ENCODE measurements at regions not wholly inside any gene's neighbourhood (a gene's known extent, or its start where the extent isn't known, plus 50 kb on each side); places are given as distances from the start of the nearest gene placed in this dataset.

- TF ChIP-seq EZH2 (IDR thresholded peaks at IDR 0.05; ENCODE audit: low read length, missing control alignments): no peak
- TF ChIP-seq, protein P1, sequence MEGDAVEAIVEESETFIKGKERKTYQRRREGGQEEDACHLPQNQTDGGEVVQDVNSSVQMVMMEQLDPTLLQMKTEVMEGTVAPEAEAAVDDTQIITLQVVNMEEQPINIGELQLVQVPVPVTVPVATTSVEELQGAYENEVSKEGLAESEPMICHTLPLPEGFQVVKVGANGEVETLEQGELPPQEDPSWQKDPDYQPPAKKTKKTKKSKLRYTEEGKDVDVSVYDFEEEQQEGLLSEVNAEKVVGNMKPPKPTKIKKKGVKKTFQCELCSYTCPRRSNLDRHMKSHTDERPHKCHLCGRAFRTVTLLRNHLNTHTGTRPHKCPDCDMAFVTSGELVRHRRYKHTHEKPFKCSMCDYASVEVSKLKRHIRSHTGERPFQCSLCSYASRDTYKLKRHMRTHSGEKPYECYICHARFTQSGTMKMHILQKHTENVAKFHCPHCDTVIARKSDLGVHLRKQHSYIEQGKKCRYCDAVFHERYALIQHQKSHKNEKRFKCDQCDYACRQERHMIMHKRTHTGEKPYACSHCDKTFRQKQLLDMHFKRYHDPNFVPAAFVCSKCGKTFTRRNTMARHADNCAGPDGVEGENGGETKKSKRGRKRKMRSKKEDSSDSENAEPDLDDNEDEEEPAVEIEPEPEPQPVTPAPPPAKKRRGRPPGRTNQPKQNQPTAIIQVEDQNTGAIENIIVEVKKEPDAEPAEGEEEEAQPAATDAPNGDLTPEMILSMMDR (conservative IDR thresholded peaks at IDR 0.05 in 1 of 2, IDR thresholded peaks at IDR 0.05 in 1 of 2; ENCODE audit: low read depth in 1 of 2, low read length in 2 of 2): no peak
Observed at GRCh38 chr14:62001963-62002362, 239.7 kb downstream of the SNAPC1 start.

Data from fibroblast of lung (primary cell).